A549 (cell line): ENCODE measurements at regions not wholly inside any gene's neighbourhood (a gene's known extent, or its start where the extent isn't known, plus 50 kb on each side); places are given as distances from the start of the nearest gene placed in this dataset.

Experiments used
- KDM1A ChIP-seq: fragments of 200-600 bp; sonication (generic); IDR thresholded peaks from 2 replicates; pipeline ENCODE4 v1.6.1; 2016; ENCODE audit warnings: low read depth, mild to moderate bottlenecking
- POLR2A ChIP-seq: IDR thresholded peaks from 2 replicates; pipeline ENCODE4 v1.6.1; 2012; ENCODE audit warnings: mild to moderate bottlenecking, low read length
- SREBF2 ChIP-seq: fragments of 450-650 bp; IDR thresholded peaks from 2 replicates; pipeline ENCODE4 v1.6.1; 2014; ENCODE audit warnings: mild to moderate bottlenecking, moderate library complexity
- TF ChIP-seq, protein P1 (sequence below): fragments of >200 bp; sonication (Bioruptor Twin); formaldehyde crosslinking; IDR thresholded peaks from 3 replicates; pipeline ENCODE4 v1.5.1; 2016
- TF ChIP-seq, protein P2 (sequence below): IDR thresholded peaks from 2 replicates; pipeline ENCODE4 v1.6.1; 2012

- TF ChIP-seq POLR2A (no peak), KDM1A (no peak), SREBF2 (no peak)
- TF ChIP-seq, protein P1, sequence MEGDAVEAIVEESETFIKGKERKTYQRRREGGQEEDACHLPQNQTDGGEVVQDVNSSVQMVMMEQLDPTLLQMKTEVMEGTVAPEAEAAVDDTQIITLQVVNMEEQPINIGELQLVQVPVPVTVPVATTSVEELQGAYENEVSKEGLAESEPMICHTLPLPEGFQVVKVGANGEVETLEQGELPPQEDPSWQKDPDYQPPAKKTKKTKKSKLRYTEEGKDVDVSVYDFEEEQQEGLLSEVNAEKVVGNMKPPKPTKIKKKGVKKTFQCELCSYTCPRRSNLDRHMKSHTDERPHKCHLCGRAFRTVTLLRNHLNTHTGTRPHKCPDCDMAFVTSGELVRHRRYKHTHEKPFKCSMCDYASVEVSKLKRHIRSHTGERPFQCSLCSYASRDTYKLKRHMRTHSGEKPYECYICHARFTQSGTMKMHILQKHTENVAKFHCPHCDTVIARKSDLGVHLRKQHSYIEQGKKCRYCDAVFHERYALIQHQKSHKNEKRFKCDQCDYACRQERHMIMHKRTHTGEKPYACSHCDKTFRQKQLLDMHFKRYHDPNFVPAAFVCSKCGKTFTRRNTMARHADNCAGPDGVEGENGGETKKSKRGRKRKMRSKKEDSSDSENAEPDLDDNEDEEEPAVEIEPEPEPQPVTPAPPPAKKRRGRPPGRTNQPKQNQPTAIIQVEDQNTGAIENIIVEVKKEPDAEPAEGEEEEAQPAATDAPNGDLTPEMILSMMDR = no peak
- TF ChIP-seq, protein P2, sequence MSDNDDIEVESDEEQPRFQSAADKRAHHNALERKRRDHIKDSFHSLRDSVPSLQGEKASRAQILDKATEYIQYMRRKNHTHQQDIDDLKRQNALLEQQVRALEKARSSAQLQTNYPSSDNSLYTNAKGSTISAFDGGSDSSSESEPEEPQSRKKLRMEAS = no peak
Measured at GRCh38 chr22:22800716-22801115, 86.9 kb upstream of the IGLL5 start.
